ENCODE measurements at regions not wholly inside any gene's neighbourhood (a gene's known extent, or its start where the extent isn't known, plus 50 kb on each side); places are given as distances from the start of the nearest gene placed in this dataset.

DNA sequence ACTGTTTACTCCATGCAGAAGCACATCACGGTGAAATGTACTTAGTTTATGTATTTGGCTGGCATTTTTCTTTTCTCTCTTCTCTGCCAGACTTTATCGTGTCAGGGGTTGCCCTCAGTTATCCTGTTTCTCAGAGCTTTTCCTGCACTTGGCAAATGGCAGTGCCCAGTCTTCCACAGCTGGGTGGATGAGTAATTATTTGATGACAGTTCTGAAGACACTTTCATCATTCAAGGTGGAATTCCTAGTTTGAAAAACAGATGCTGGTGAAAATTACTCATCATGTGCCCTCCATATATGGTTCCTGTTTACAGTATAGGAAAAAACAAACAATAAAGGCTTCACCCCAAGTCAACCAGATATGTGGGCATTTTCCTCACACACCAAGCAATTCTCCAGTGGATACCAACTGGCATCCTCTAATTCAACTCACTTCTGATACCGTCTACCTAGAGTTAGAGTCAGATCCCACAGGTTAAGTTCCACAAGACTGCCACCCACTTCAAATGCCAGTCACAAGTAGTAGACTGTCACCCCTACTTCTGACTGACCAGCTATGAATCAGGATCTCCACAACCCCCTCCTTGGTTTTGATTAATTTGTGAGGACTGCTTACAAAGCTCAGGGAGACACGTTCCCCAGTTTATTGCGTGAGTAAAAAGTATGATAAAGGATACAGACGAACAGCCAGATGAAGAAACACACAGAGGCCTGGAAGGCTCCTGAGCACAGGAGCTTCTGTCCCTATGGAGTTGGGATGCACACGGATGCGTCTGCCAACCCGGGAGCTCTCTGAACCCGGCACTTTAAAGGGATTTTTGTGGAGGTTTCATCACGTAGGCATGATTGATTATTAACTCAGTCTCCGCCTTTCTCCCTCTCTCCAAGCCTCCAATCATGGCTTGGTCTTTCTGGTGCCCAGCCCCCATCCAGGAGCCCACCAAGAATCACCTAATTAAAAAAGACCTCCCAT, 72.9 kb downstream of the CLDN34 start:
- intact Hi-C loops (cut with micrococcal nuclease): loop anchor here (1.0 to 5.0 kb wide), 2 partner anchors 25 to 37 kb away; no protein-coding TSS in a partner anchor
- Mint-ChIP-seq H3K27me3 (ENCODE audit: insufficient read depth, unreplicated experiment) (no peaks in the 10 kb centered on the region), H3K27ac (ENCODE audit: low read depth, unreplicated experiment) (peak overlapping the region; percentile 62), H3K4me1 (ENCODE audit: insufficient read depth, unreplicated experiment) (peaks cover 9% of the 10 kb centered on the region), H3K36me3 (ENCODE audit: insufficient read depth, unreplicated experiment) (peaks cover 7% of the 10 kb centered on the region), H3K9me3 (ENCODE audit: unreplicated experiment) (no peaks in the 10 kb centered on the region), H3K4me3 (ENCODE audit: unreplicated experiment) (no peak overlapping the region)
- no TSS peak for BruUV-seq (replicated peaks)
- peak; percentile 61 for DNase-seq (ENCODE audit: unreplicated experiment)
- TF ChIP-seq, protein P1, sequence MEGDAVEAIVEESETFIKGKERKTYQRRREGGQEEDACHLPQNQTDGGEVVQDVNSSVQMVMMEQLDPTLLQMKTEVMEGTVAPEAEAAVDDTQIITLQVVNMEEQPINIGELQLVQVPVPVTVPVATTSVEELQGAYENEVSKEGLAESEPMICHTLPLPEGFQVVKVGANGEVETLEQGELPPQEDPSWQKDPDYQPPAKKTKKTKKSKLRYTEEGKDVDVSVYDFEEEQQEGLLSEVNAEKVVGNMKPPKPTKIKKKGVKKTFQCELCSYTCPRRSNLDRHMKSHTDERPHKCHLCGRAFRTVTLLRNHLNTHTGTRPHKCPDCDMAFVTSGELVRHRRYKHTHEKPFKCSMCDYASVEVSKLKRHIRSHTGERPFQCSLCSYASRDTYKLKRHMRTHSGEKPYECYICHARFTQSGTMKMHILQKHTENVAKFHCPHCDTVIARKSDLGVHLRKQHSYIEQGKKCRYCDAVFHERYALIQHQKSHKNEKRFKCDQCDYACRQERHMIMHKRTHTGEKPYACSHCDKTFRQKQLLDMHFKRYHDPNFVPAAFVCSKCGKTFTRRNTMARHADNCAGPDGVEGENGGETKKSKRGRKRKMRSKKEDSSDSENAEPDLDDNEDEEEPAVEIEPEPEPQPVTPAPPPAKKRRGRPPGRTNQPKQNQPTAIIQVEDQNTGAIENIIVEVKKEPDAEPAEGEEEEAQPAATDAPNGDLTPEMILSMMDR (IDR thresholded peaks at IDR 0.05; ENCODE audit: unreplicated experiment): no peak
- ChIA-PET CTCF (interaction anchor here (0.8 to 1.3 kb wide), 2 partner anchors 13 to 33 kb away, joined by 3 to 6 read pairs; no protein-coding TSS in a partner anchor), POLR2A (interaction anchor here (0.7 to 1.4 kb wide), 2 partner anchors 11 to 22 kb away, joined by 4 to 7 read pairs; no protein-coding TSS in a partner anchor)

DNA sequence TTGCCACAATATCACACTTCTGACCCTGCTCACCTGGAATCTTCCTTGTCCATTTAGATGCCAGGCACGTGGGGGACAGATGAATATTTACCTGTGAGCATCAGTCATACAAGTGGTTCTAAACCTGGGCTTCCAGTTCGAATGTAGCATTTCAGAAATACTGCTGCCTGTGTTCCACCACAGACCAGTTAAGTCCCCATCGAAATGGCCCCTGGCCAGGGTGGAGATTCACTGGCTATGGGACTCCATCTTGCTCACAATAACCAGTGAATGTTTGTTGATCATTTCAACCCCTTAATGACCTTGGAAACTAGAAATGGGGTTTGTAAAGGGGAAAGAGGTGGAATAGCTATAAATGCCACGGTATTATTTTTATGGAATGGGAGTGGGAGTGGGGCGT, 73.8 kb downstream of the CLDN34 start:
- no TSS peak for BruUV-seq (replicated peaks)
- Mint-ChIP-seq H3K4me3 (ENCODE audit: unreplicated experiment) (no peak overlapping the region), H3K36me3 (ENCODE audit: insufficient read depth, unreplicated experiment) (peaks cover 7% of the 10 kb centered on the region), H3K9me3 (ENCODE audit: unreplicated experiment) (no peaks in the 10 kb centered on the region), H3K4me1 (ENCODE audit: insufficient read depth, unreplicated experiment) (peaks cover 9% of the 10 kb centered on the region), H3K27me3 (ENCODE audit: insufficient read depth, unreplicated experiment) (no peaks in the 10 kb centered on the region), H3K27ac (ENCODE audit: low read depth, unreplicated experiment) (peak overlapping the region; percentile 59)
- TF ChIP-seq, protein P1 (IDR thresholded peaks at IDR 0.05; ENCODE audit: unreplicated experiment): no peak
- CTCF ChIA-PET: interaction anchor here (0.6 to 1.5 kb wide), 5 partner anchors 11 to 276 kb away, joined by 3 to 10 read pairs (median 3); no protein-coding TSS in a partner anchor
- intact Hi-C loops (cut with micrococcal nuclease): loop anchor here (1.0 to 5.0 kb wide), 2 partner anchors 26 to 36 kb away; no protein-coding TSS in a partner anchor
- POLR2A ChIA-PET: interaction anchor here (0.7 to 0.8 kb wide), 2 partner anchors 12 to 13 kb away, joined by 4 read pairs; no protein-coding TSS in a partner anchor
- no peak for DNase-seq (ENCODE audit: unreplicated experiment)

- intact Hi-C loops (cut with micrococcal nuclease): loop anchor here (5.0 kb wide), 1 partner anchor 36 kb away; no protein-coding TSS in a partner anchor
- Mint-ChIP-seq H3K36me3 (ENCODE audit: insufficient read depth, unreplicated experiment) (peaks cover 7% of the 10 kb centered on the region), H3K9me3 (ENCODE audit: unreplicated experiment) (no peaks in the 10 kb centered on the region), H3K4me1 (ENCODE audit: insufficient read depth, unreplicated experiment) (peaks cover 9% of the 10 kb centered on the region), H3K27me3 (ENCODE audit: insufficient read depth, unreplicated experiment) (no peaks in the 10 kb centered on the region), H3K4me3 (ENCODE audit: unreplicated experiment) (no peak overlapping the region), H3K27ac (ENCODE audit: low read depth, unreplicated experiment) (peak overlapping the region; percentile 59)
- TF ChIP-seq, protein P1 (IDR thresholded peaks at IDR 0.05; ENCODE audit: unreplicated experiment): no peak
- no peak for DNase-seq (ENCODE audit: unreplicated experiment)
- ChIA-PET CTCF (interaction anchor here (0.6 to 1.5 kb wide), 3 partner anchors 10 to 277 kb away, joined by 3 to 10 read pairs (median 3); no protein-coding TSS in a partner anchor), POLR2A (interaction anchor here (0.8 kb wide), 1 partner anchor 13 kb away, joined by 4 read pairs; no protein-coding TSS in a partner anchor)
- no TSS peak for BruUV-seq (replicated peaks)
Observed at GRCh38 chrX:10041383-10041782, 74.2 kb downstream of the CLDN34 start.

DNA sequence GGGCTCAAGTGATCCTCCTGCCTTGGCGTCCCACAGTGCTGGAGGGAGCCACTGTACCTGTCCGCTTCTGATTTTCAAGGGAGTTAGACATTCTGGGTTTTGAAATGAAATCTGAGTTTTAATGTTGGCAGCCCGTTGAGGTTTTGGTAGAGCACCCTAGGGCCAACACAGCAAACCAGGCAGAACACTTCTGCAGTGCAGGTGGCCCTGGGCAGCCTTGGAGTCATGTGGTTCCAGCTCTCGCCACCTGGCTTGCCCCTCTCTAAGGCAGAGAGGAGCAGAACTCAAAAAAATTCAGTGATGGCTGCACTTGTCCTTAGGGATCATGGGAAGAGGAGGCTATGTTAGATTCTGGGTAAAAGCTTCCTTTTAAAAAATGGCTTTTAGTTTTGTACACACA, 74.9 kb downstream of the CLDN34 start:
- no peak for DNase-seq (ENCODE audit: unreplicated experiment)
- Mint-ChIP-seq H3K9me3 (ENCODE audit: unreplicated experiment) (no peaks in the 10 kb centered on the region), H3K27me3 (ENCODE audit: insufficient read depth, unreplicated experiment) (no peaks in the 10 kb centered on the region), H3K27ac (ENCODE audit: low read depth, unreplicated experiment) (no peak overlapping the region), H3K4me3 (ENCODE audit: unreplicated experiment) (no peak overlapping the region), H3K4me1 (ENCODE audit: insufficient read depth, unreplicated experiment) (peaks cover 9% of the 10 kb centered on the region), H3K36me3 (ENCODE audit: insufficient read depth, unreplicated experiment) (peaks cover 7% of the 10 kb centered on the region)
- intact Hi-C loops (cut with micrococcal nuclease): loop anchor here (5.0 kb wide), 1 partner anchor 35 kb away; no protein-coding TSS in a partner anchor
- POLR2A ChIA-PET: interaction anchor here (0.6 to 0.8 kb wide), 3 partner anchors 12 to 52 kb away, joined by 3 to 4 read pairs (median 4); no protein-coding TSS in a partner anchor
- no TSS peak for BruUV-seq (replicated peaks)
- TF ChIP-seq, protein P1 (IDR thresholded peaks at IDR 0.05; ENCODE audit: unreplicated experiment): no peak
- CTCF ChIA-PET: interaction anchor here (1.5 kb wide), 1 partner anchor 77 kb away, joined by 10 read pairs; no protein-coding TSS in a partner anchor

Data from MCF 10A (cell line).